Omental fat pad (tissue), 3 donors: ENCODE measurements at regions not wholly inside any gene's neighbourhood (a gene's known extent, or its start where the extent isn't known, plus 50 kb on each side); places are given as distances from the start of the nearest gene placed in this dataset.

Experiments used
- ATAC-seq: fragments of 150-250 bp; one replicate; pipeline ENCODE4 v1.9.1; 2016; ENCODE audit warnings: mild to moderate bottlenecking, moderate library complexity; ENCODE audit not compliant: low FRiP score
- DNase-seq: peaks from one replicate; pipeline ENCODE4 v3.0.0-alpha.2; 2019; ENCODE audit warnings: low spot score
- CTCF ChIP-seq, 3 donors: fragments of 450-650 bp; IDR thresholded peaks; one replicate each; pipeline ENCODE4 v1.5.1; 2016 to 2017; ENCODE audit warnings: antibody characterized with exemption in 3 of 3, mild to moderate bottlenecking in 3 of 3, moderate library complexity in 2 of 3

GRCh38 chr4:134552063-134552462 is 350.5 kb upstream of the PABPC4L start:
- no peak for DNase-seq
- no peak for TF ChIP-seq CTCF (IDR thresholded peaks at IDR 0.05)
- ATAC-seq: no peak

GRCh38 chr4:134551348-134551747 is 349.8 kb upstream of the PABPC4L start:
- no peak for TF ChIP-seq CTCF (IDR thresholded peaks at IDR 0.05)
- ATAC-seq (no peak), DNase-seq (no peak)

- no peak for ATAC-seq
- DNase-seq: no peak
Measured at GRCh38 chr4:134548052-134548628, 346.6 kb upstream of the PABPC4L start.

GRCh38 chr4:134546279-134546678 is 344.7 kb upstream of the PABPC4L start:
- DNase-seq (no peak), ATAC-seq (no peak)
- no peak for TF ChIP-seq CTCF (IDR thresholded peaks at IDR 0.05)

More at GRCh38 chr4:134548052-134548628, 346.6 kb upstream of the PABPC4L start:
- no peak for TF ChIP-seq CTCF (IDR thresholded peaks at IDR 0.05)

GRCh38 chr4:134544303-134544770 is 342.7 kb upstream of the PABPC4L start:
- DNase-seq (no peak), ATAC-seq (no peak)
- no peak for TF ChIP-seq CTCF (IDR thresholded peaks at IDR 0.05)

- no peak for TF ChIP-seq CTCF (IDR thresholded peaks at IDR 0.05)
- ATAC-seq (no peak), DNase-seq (no peak)
Measured at GRCh38 chr4:134540588-134540987, 339.0 kb upstream of the PABPC4L start.

GRCh38 chr4:134539729-134540231 is 338.2 kb upstream of the PABPC4L start:
- no peak for TF ChIP-seq CTCF (IDR thresholded peaks at IDR 0.05)
- no peak for DNase-seq
- no peak for ATAC-seq
